Large intestine (tissue), 3 donors: ENCODE measurements at regions not wholly inside any gene's neighbourhood (a gene's known extent, or its start where the extent isn't known, plus 50 kb on each side); places are given as distances from the start of the nearest gene placed in this dataset.
A peak's percentile ranks its signal among the peaks of the same experiment; 100 is the strongest.

Source experiments
- DNase-seq, 2 donors: peaks; one replicate each; pipeline versions ENCODE4 v3.0.0 to v3.0.0-alpha.2; 2013
- H3K27ac ChIP-seq: one replicate; pipeline ENCODE4 v1.5.1; 2013; ENCODE audit warnings: low read length
- H3K27me3 ChIP-seq: 2 replicates; pipeline ENCODE4 v1.6.1; 2013; ENCODE audit warnings: low read length; ENCODE audit not compliant: control insufficient read depth, insufficient read depth
- H3K36me3 ChIP-seq: 2 replicates; pipeline ENCODE4 v1.6.1; 2013; ENCODE audit warnings: low read length; ENCODE audit not compliant: control insufficient read depth, insufficient read depth
- H3K4me1 ChIP-seq: one replicate; pipeline ENCODE4 v1.6.1; 2013; ENCODE audit warnings: low read length; ENCODE audit not compliant: control insufficient read depth, insufficient read depth
- H3K4me3 ChIP-seq: one replicate; pipeline ENCODE4 v1.5.1; 2013; ENCODE audit warnings: low read length
- H3K9me3 ChIP-seq: one replicate; pipeline ENCODE4 v1.6.1; 2013; ENCODE audit warnings: mild to moderate bottlenecking, low read depth, low read length, moderate library complexity; ENCODE audit not compliant: control insufficient read depth
- WGBS: methylation state at CpG from one replicate; pipeline ENCODE4 v1.1.5; 2013; ENCODE audit warnings: low lambda C conversion rate; ENCODE audit not compliant: insufficient coverage; 5-methylcytosine and 5-hydroxymethylcytosine counted together

DNA sequence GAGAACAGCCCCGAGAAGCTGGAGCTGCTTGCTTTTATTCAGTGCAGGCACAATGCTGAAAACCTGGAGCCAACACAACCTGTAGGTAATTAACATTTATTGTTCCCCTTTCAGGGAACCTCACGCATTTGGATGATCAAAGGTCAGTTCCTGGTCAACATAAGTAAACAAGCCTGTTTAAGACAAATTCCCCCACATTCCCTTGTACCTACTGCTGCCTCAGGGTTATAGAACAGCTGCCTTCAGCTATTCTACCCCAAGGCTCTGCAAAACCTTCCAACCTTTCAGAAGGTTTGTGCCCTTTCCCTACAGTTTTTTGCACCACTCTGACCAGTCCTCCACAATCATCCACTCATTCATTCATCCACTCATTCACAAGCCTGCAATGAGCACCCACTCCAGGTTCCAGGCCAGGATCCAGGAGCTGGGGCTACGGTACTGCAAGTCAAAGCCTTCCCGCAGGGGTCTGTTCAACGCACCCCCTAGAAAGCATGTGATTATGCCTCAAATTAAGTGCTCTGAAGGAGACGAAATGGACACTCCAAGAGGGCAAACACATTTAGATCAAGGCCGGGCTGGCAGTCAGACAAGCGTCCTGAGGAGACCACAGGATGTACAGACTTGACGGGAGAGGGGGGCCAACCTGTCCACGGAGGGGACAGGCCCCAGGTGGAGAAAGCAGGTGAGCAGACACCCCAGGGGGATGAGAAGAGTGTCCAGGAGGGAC, 683.9 kb downstream of the MATN1 start:
- no peaks in the 10 kb centered on the region for H3K36me3 ChIP-seq
- no peaks in the 10 kb centered on the region for H3K27me3 ChIP-seq
- H3K4me3 ChIP-seq = no peak overlapping the region
- peak; percentile 19 to 32 for DNase-seq
- no CpG with 5 or more reads among the region's 10 CpGs for WGBS
- no peak overlapping the region for H3K27ac ChIP-seq
- H3K9me3 ChIP-seq = peaks cover 14% of the 10 kb centered on the region
- H3K4me1 ChIP-seq = no peaks in the 10 kb centered on the region

DNA sequence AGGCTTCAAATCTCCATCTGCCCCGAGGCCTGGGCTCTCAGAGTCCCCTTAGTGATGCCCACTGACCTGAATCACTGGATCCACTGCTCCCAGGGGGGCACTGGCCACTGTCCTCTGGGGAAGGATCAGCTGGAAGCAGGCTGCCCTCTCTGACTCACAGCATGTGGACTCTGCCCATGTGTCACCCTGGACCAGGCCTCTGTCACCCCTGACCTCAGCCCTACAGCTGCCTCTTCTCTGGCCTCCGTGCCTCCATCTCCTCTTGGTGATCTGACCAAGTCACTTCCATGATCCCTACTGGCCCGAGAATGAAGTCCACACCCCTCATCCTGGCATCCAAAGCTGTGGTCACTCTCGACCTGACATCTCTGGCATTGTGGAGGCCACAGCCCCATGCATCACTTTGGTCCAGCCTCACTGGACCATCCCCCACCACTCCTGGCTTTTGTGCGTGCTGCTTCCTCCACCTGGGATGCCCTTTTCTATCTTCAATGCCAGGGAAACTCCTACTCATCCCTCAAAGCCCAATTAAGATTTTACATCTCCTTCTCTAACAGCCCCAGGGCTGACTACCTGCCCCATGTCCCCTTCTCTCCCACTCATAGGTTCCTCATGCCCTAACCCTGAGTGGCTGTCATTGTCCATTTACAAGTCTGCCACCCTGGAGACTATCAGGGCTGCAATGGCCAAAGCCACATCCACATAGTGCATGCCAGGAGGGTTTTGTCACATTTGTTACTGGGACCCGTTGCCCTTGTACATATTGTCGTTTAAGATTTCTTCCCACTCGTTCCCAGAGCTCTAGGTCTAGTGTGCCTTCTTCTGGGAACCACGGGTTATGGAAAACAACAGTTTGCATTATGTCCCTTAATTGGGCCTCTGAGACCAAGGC, 685.0 kb downstream of the MATN1 start:
- 80% methylated on average over 1 of the region's 9 CpGs for WGBS
- no peak overlapping the region for H3K27ac ChIP-seq
- H3K4me1 ChIP-seq = no peaks in the 10 kb centered on the region
- DNase-seq = no peak
- H3K9me3 ChIP-seq = peaks cover 14% of the 10 kb centered on the region
- H3K27me3 ChIP-seq = no peaks in the 10 kb centered on the region
- H3K36me3 ChIP-seq = no peaks in the 10 kb centered on the region
- H3K4me3 ChIP-seq = no peak overlapping the region

DNA sequence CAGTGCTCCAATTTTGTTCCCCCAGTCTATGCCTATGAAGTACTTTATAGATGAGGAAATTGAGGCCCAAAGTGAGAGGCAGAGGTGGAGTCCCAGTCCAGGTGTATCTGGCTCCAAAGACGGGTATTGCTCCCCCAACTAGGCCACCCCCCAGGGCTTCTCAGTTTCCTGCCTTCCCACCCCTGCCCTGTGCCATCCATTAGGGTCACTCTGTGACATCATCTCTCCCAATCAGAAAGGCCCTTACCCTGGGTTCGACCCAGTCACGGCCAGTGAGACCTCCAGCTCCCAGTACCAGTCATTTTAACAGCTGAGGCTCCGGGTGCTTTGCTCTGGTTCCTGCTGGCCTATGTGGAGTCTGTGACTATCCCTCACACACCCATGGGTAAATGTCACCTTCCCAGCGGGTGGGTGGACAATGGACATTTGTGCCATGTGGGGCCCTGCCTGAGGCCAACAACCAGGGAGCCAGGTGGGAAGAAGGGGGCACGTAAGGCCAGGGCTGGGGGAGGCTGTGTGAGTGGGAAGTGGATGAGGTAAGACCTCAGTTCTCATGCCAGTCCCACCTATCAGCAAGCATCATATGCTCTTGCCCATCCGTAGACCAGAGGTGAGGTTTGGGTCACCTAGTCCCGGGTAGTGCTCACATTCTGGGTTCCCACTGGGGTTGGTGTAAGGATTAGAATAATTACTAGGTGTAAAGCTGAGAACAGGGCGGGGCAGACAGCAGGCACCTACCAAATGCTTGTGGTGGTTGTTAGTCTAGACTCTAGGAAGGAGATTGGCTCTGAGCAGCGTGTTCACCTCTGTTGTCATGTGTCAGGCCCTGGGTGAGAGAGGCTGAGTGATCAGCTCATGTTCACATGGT, 685.9 kb downstream of the MATN1 start:
- no peaks in the 10 kb centered on the region for H3K4me1 ChIP-seq
- no peak for DNase-seq
- peaks cover 6% of the 10 kb centered on the region for H3K9me3 ChIP-seq
- H3K27ac ChIP-seq = no peak overlapping the region
- H3K36me3 ChIP-seq = no peaks in the 10 kb centered on the region
- no CpG with 5 or more reads among the region's 10 CpGs for WGBS
- H3K27me3 ChIP-seq = no peaks in the 10 kb centered on the region
- no peak overlapping the region for H3K4me3 ChIP-seq

DNA sequence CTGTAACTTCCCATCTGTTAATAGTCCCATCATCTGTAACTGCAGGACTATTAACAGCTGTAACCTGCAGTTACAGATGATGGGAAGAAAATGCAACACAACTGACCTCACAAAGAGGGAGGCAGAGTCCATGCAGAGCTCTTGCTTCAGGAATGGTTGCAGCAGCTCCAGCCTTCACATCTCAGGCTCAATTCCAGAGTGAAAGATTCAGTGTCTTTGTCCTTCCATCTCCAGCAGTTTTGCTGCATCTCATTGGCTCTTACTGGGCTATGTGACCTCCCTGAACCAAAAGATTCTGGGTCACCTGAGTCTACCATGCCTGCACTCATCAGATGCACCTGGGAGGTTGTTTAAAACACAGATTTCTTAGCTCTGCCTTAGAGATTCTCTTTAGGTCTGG, 686.7 kb downstream of the MATN1 start:
- Histone ChIP-seq H3K9me3 (no peaks in the 10 kb centered on the region), H3K27me3 (no peaks in the 10 kb centered on the region), H3K36me3 (no peaks in the 10 kb centered on the region), H3K4me3 (no peak overlapping the region), H3K4me1 (no peaks in the 10 kb centered on the region), H3K27ac (no peak overlapping the region)
- DNase-seq = no peak

DNA sequence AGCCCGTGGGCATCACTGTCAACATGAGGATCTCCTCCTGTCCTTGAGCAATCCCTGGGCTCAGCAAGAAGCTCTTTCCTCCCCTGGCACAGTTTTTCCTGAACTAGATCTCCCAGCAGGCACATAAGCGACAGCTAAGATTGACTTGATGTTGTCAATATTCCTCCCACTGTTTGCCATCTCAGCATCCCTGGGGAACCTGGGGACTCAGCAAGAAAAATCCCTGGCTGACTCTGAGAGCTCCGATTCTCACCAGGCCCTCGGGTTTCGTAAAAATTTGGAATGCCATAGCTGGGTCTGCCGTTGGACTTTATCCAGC, 687.2 kb downstream of the MATN1 start:
- no CpG with 5 or more reads among the region's 6 CpGs for WGBS
- no peaks in the 10 kb centered on the region for H3K4me1 ChIP-seq
- DNase-seq = no peak
- no peaks in the 10 kb centered on the region for H3K9me3 ChIP-seq
- no peak overlapping the region for H3K4me3 ChIP-seq
- no peaks in the 10 kb centered on the region for H3K36me3 ChIP-seq
- H3K27me3 ChIP-seq = no peaks in the 10 kb centered on the region
- H3K27ac ChIP-seq = no peak overlapping the region

DNA sequence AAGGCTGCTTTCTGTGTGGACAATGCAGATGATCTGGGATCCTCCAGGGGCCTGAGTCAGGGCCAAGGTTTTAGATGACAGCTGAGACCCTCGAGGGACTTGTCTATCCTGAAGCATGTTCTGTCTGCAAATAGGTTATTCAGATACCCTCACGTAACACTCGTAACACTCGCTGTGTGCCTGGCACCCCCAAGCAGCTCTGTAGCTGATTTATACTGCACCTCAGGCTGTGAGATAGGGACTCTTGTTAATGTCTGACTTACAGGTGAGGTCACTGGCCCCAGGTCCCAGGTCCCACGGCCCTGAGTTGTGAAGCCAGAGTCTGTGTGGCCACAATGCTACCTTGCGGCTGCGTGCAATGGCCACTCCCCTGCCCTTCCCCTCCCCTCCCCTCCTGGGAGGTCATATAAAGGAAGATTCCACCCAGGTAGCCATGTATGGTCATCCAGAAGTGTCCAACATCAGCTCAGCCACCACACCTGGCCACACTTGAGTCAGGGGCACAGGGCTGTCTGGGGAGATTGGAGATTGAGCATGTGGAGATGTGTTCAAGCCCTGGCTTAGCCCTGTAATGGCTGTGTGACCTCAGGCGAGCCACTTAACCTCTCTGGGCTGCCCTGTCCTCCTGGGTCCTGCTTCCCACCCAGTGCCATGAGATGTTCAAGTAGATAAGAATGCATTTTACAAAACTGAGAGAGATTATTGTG, 687.7 kb downstream of the MATN1 start:
- Histone ChIP-seq H3K4me3 (no peak overlapping the region), H3K27ac (no peak overlapping the region), H3K27me3 (no peaks in the 10 kb centered on the region), H3K9me3 (no peaks in the 10 kb centered on the region), H3K36me3 (no peaks in the 10 kb centered on the region), H3K4me1 (no peaks in the 10 kb centered on the region)
- WGBS = no CpG with 5 or more reads among the region's 8 CpGs
- DNase-seq = no peak

DNA sequence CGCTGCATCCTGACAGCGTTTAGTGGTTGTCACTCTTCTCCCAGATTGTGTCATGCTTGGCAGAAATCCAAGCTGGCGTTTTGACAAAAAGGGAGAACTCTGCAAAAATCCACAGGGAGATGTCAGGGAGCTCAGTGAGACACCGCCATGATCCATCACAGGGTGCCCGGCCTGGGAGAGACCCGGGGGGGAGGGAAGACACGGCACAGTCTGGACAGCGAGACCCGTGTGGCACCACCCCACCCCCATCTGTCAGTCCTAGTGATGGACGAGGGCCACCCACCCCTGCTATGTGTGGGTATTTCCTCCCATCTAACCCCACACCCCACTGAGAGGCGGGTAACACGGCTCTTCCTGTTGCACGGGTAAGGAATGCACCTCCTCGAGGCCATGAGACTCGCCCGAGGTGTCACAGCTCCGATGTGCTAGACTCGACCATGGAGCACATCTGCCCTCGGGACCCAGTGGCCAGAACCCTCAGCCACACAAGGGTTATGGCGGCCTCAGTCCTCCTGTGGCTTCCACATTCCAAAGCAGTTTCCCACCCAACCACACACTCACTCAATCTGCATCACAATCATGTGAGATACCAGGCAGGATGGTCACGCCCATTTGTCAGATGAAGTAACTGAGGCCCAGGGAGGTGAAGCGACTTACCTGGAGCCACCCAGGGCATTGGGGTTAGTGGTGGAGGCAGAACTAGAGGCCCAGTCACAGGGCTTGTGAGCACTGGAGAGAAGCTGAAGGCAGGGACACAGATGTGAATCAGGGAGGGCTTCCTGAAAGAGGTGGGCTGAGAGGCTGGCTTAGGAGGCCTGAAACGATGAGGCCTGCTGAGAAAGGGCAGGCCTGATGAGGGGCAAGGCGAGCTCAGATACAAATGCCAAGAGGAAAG, 688.5 kb downstream of the MATN1 start:
- H3K4me3 ChIP-seq = no peak overlapping the region
- 80% methylated on average over 1 of the region's 24 CpGs for WGBS
- H3K4me1 ChIP-seq = no peaks in the 10 kb centered on the region
- no peak overlapping the region for H3K27ac ChIP-seq
- H3K27me3 ChIP-seq = no peaks in the 10 kb centered on the region
- H3K9me3 ChIP-seq = no peaks in the 10 kb centered on the region
- H3K36me3 ChIP-seq = no peaks in the 10 kb centered on the region
- DNase-seq = no peak

DNA sequence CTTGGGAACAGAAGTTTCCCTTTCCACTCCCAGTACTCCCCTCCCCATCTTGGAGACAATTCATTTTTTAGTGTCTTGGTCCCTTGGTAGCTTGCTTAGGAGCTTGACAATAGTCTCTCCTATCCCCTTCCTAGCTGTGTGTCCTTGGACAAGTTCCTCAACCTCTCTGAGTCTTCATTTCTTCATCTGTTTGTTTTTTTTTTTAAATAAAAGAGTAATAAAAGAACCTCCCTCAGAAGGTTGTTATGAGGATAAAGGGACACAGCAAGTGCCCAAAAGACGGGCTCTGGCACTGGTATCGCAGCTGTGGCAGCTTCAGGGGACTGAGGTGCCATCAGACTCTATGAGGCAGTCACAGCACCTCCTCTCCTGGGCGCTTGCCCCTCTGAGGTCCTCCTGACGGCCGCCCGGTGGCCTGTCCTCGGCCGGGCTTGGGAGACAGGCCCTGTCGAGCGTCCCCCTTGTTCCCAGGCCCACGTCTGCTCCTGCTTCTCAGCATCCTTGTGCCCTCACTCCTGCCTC, 689.2 kb downstream of the MATN1 start:
- H3K27me3 ChIP-seq = no peaks in the 10 kb centered on the region
- H3K36me3 ChIP-seq = no peaks in the 10 kb centered on the region
- no peak overlapping the region for H3K4me3 ChIP-seq
- no peaks in the 10 kb centered on the region for H3K4me1 ChIP-seq
- DNase-seq = no peak
- no CpG with 5 or more reads among the region's 11 CpGs for WGBS
- no peak overlapping the region for H3K27ac ChIP-seq
- H3K9me3 ChIP-seq = no peaks in the 10 kb centered on the region

DNA sequence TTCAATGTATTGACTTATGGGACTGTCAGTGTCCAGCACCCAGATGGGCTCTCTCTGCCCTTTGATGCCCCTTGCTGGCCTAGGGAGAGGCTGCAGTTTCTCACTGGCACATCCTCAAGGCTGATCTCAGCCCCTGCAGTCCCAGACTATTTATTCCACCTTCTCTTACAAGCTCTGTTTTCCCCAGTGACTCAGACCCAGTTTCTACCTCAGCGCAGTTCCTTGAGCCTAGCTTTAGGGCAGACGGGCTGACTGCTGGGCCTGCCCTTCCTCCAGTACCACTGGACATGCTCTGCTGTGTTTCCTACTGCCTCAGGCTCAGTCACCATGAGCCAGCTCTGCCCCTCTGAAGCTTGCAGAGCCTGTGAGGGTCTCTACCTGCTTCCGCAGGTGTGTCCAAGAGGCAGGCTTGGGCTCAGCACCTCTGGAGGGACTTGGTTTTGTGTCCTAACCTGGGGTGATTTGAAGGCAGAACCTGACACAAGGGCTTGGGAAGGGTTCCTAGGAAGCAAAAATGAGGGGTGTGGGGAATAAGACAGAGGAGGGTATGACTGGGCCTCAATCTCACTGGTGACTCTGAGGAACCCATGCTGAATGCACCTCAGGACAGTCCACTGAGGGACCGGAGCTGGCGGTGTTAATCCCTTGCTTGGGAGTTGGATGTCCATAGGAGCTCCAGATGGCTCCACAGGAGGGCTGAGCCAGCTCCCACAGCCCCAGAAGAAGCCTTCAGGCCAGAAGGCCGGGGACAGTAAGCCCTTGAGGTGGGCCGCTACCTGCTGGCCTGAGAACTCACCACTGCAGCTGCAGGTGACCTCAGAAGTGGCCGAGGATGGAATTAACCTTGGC, 689.9 kb downstream of the MATN1 start:
- no peaks in the 10 kb centered on the region for H3K27me3 ChIP-seq
- no CpG with 5 or more reads among the region's 8 CpGs for WGBS
- no peak for DNase-seq

More for the DNA sequence above, 689.9 kb downstream of the MATN1 start:
- Histone ChIP-seq H3K9me3 (no peaks in the 10 kb centered on the region), H3K4me1 (no peaks in the 10 kb centered on the region), H3K36me3 (no peaks in the 10 kb centered on the region), H3K4me3 (no peak overlapping the region), H3K27ac (no peak overlapping the region)
